IMR-90 (cell line): ENCODE measurements at regions not wholly inside any gene's neighbourhood (a gene's known extent, or its start where the extent isn't known, plus 50 kb on each side); places are given as distances from the start of the nearest gene placed in this dataset.

ENCODE experiments used
- BHLHE40 ChIP-seq: fragments of 150-350 bp; IDR thresholded peaks from 2 replicates; pipeline ENCODE4 v1.6.1; 2016; ENCODE audit warnings: mild to moderate bottlenecking, low read depth, low read length
- CEBPB ChIP-seq: IDR thresholded peaks from 2 replicates; pipeline ENCODE4 v1.6.1; 2012; ENCODE audit warnings: low read depth, low read length, improper control_type of control experiment
- CTCF ChIP-seq: conservative IDR thresholded peaks from 2 replicates; pipeline ENCODE4 v1.5.1; 2012; ENCODE audit warnings: mild to moderate bottlenecking, low read depth, low read length, improper control_type of control experiment
- MAZ ChIP-seq: IDR thresholded peaks from 2 replicates; pipeline ENCODE4 v1.6.1; 2012; ENCODE audit warnings: low read depth, mild to moderate bottlenecking, low read length, improper control_type of control experiment, moderate library complexity, borderline replicate concordance
- MXI1 ChIP-seq: IDR thresholded peaks from 2 replicates; pipeline ENCODE4 v1.6.1; 2012; ENCODE audit warnings: low read depth, mild to moderate bottlenecking, low read length, moderate library complexity, borderline replicate concordance
- POLR2A ChIP-seq: IDR thresholded peaks from 2 replicates; pipeline ENCODE4 v1.6.1; 2012; ENCODE audit warnings: mild to moderate bottlenecking, low read depth, low read length
- RAD21 ChIP-seq: IDR thresholded peaks from 2 replicates; pipeline ENCODE4 v1.6.1; 2012; ENCODE audit warnings: low read length, improper control_type of control experiment
- RFX5 ChIP-seq: IDR thresholded peaks from 2 replicates; pipeline ENCODE4 v1.8.0; 2012; ENCODE audit warnings: low read depth, mild to moderate bottlenecking, low read length, moderate library complexity
- SMC3 ChIP-seq: fragments of 150-350 bp; IDR thresholded peaks from 2 replicates; pipeline ENCODE4 v1.6.1; 2016; ENCODE audit warnings: low read depth, mild to moderate bottlenecking, antibody characterized with exemption, low read length, moderate library complexity

GRCh38 chr4:165692082-165692481, 181.0 kb upstream of the TLL1 start:
- TF ChIP-seq CEBPB (no peak), CTCF (no peak), MXI1 (no peak), RAD21 (no peak), MAZ (no peak), RFX5 (no peak), POLR2A (no peak), SMC3 (no peak), BHLHE40 (no peak)
